AG09319 (cell line): ENCODE measurements at regions not wholly inside any gene's neighbourhood (a gene's known extent, or its start where the extent isn't known, plus 50 kb on each side); places are given as distances from the start of the nearest gene placed in this dataset.

Source experiments
- DNase-seq: peaks from one replicate; pipeline ENCODE4 v3.0.0-alpha.2; 2010; ENCODE audit warnings: low read depth; ENCODE audit errors: extremely low read depth
- TF ChIP-seq, protein P1 (sequence below): IDR thresholded peaks from 2 replicates; pipeline ENCODE4 v1.5.1; 2011; ENCODE audit warnings: low read depth, mild to moderate bottlenecking, inconsistent platforms, low read length, moderate library complexity

DNA sequence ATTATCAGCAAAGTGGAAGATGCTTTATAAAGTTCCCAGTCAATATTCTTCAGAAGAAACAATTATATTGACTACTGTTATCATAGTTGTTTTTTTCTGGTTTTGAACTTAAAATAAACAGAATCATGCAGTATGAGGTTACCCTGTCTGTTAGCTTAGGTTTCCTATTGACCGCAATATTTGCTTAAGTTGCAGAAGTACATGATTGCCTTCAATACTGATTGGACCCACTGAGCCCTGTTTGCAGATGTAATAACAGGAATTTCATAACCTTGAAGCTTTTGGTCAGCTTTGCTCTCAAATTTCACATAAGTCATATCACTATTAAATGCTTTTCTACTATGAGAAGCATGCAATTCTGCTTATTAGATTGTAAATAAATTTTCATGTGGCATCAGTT is 229.1 kb upstream of the FSTL5 start:
- no peak for DNase-seq
- TF ChIP-seq, protein P1, sequence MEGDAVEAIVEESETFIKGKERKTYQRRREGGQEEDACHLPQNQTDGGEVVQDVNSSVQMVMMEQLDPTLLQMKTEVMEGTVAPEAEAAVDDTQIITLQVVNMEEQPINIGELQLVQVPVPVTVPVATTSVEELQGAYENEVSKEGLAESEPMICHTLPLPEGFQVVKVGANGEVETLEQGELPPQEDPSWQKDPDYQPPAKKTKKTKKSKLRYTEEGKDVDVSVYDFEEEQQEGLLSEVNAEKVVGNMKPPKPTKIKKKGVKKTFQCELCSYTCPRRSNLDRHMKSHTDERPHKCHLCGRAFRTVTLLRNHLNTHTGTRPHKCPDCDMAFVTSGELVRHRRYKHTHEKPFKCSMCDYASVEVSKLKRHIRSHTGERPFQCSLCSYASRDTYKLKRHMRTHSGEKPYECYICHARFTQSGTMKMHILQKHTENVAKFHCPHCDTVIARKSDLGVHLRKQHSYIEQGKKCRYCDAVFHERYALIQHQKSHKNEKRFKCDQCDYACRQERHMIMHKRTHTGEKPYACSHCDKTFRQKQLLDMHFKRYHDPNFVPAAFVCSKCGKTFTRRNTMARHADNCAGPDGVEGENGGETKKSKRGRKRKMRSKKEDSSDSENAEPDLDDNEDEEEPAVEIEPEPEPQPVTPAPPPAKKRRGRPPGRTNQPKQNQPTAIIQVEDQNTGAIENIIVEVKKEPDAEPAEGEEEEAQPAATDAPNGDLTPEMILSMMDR, result no peak

- TF ChIP-seq, protein P1, result no peak
- no peak for DNase-seq
These were observed 202.3 kb upstream of the FSTL5 start for GRCh38 chr4:162366146-162366545.

- DNase-seq, result no peak
- TF ChIP-seq, protein P1, result no peak
These were observed 200.9 kb upstream of the FSTL5 start for GRCh38 chr4:162364651-162365050.

GRCh38 chr4:162360369-162361149 is 196.8 kb upstream of the FSTL5 start:
- TF ChIP-seq, protein P1, result no peak
- DNase-seq, result no peak

GRCh38 chr4:162356181-162356580 is 192.4 kb upstream of the FSTL5 start:
- TF ChIP-seq, protein P1, result no peak
- DNase-seq, result no peak

DNA sequence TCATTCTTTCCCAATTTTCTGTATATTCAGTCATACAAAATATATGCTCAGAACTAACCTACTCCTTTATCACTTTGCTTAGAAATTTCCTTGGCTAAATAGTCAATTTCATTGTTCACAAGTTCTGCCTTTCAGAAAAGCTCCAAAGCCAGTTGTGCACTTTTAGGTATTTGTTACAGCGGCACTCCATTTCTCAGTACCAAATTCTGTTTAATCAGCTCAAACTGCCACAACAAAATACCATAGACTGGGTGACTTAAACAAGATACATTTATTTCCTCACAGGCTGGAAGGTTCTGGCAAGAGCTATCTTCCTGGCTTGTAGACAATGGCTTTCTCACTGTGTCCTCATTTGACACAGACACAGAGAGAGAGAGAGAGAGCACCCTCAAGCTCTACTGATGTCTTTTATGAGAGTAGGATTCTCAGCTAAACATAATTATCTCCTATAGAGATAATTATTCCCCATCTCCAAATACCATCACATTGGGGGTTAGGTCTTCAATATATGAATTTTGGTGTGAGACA is 188.8 kb upstream of the FSTL5 start:
- TF ChIP-seq, protein P1, result no peak
- no peak for DNase-seq

- TF ChIP-seq, protein P1, result no peak
These were observed 186.5 kb upstream of the FSTL5 start for GRCh38 chr4:162350331-162350730.

More at GRCh38 chr4:162350331-162350730, 186.5 kb upstream of the FSTL5 start:
- no peak for DNase-seq
